ENCODE measurements at regions not wholly inside any gene's neighbourhood (a gene's known extent, or its start where the extent isn't known, plus 50 kb on each side); places are given as distances from the start of the nearest gene placed in this dataset.
"Not testable (repeated sequence)": the region's sequence is repeated elsewhere in the genome, so short reads cannot be mapped to it uniquely, and the experiment has no call there.

DNA sequence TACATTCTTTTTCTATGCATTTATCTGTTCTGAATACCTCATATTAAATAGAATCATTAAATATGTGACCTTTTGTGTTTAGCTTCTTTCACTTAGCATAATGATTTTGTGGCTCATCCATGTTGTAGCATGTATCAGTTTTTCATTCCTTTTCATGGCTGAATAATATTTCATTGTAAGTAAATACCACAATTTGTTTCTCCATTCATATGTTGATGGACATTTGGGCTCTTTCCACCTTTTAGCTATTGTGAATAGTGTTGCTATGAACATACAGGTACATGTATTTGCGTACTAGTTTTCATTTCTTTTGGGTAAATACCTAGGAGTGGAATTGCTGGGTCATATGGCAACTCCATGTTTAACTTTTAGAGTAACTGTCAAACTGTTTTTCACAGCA lies 85.1 kb downstream of the GNL3L start:
- Mint-ChIP-seq H3K4me3 (no peak overlapping the region), H3K9me3 (peaks cover 8% of the 10 kb centered on the region), H3K36me3 (peaks cover 23% of the 10 kb centered on the region), H3K4me1 (no peaks in the 10 kb centered on the region), H3K27me3 (no peaks in the 10 kb centered on the region), H3K27ac (no peak overlapping the region)
- no peak for DNase-seq (ENCODE audit: low spot score in 2 of 2)
- ATAC-seq (ENCODE audit: low read depth) = no peak

- DNase-seq (ENCODE audit: low spot score in 2 of 2) = no peak
Observed at GRCh38 chrX:54633641-54634040, 103.6 kb downstream of the GNL3L start.

GRCh38 chrX:54639018-54639345 lies 109.0 kb downstream of the GNL3L start:
- H3K9me3 Mint-ChIP-seq = peaks cover 3% of the 10 kb centered on the region
- no peaks in the 10 kb centered on the region for H3K27me3 Mint-ChIP-seq
- H3K4me1 Mint-ChIP-seq = peaks cover 3% of the 10 kb centered on the region
- peak overlapping the region; percentile 99 for H3K27ac Mint-ChIP-seq
- no peak for DNase-seq (ENCODE audit: low spot score in 2 of 2)
- peaks cover 9% of the 10 kb centered on the region for H3K36me3 Mint-ChIP-seq
- H3K4me3 Mint-ChIP-seq = peak overlapping the region; percentile 82
- ATAC-seq (ENCODE audit: low read depth) = no peak

More at GRCh38 chrX:54633641-54634040, 103.6 kb downstream of the GNL3L start:
- H3K27ac Mint-ChIP-seq = no peak overlapping the region
- H3K4me3 Mint-ChIP-seq = no peak overlapping the region
- H3K4me1 Mint-ChIP-seq = peaks cover 3% of the 10 kb centered on the region
- ATAC-seq (ENCODE audit: low read depth) = no peak
- H3K36me3 Mint-ChIP-seq = peaks cover 18% of the 10 kb centered on the region
- no peaks in the 10 kb centered on the region for H3K27me3 Mint-ChIP-seq
- peaks cover 12% of the 10 kb centered on the region for H3K9me3 Mint-ChIP-seq

GRCh38 chrX:54639346-54640102 lies 109.5 kb downstream of the GNL3L start:
- peak overlapping the region; percentile 82 for H3K4me3 Mint-ChIP-seq
- H3K36me3 Mint-ChIP-seq = peaks cover 9% of the 10 kb centered on the region
- H3K4me1 Mint-ChIP-seq = peaks cover 3% of the 10 kb centered on the region
- DNase-seq (ENCODE audit: low spot score in 2 of 2) (peak; percentile 68 to 83), ATAC-seq (ENCODE audit: low read depth) (peak; percentile 85)
- H3K27ac Mint-ChIP-seq = peak overlapping the region; percentile 99
- no peaks in the 10 kb centered on the region for H3K27me3 Mint-ChIP-seq
- peaks cover 3% of the 10 kb centered on the region for H3K9me3 Mint-ChIP-seq

DNA sequence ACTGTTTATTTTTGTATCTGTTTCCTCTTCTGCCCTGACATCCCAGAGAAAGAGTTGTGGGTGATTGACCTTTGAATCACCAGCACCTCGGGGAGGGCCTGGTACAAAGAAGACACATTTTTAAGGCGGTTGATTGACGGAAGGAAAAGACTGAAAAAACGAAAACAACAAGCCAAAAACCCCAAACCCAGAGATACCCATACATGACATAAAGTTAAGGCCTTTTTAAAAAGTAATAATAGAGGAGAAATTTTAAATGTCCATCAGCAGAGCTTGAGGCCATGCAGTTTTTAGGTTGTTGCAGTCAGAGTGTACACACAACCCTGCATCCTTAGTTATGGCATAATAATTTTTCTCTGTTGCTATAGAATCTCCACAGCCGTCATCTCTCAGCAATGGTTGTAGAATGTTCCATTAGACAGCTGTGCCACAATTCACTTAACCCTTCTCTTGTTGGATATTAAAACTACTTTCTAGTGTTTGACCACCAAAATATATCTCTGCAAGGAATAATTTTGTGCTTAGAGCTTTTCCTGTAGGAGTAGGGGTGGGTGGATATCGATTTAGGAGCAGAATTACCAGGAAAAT lies 110.2 kb downstream of the GNL3L start:
- no peaks in the 10 kb centered on the region for H3K27me3 Mint-ChIP-seq

DNA sequence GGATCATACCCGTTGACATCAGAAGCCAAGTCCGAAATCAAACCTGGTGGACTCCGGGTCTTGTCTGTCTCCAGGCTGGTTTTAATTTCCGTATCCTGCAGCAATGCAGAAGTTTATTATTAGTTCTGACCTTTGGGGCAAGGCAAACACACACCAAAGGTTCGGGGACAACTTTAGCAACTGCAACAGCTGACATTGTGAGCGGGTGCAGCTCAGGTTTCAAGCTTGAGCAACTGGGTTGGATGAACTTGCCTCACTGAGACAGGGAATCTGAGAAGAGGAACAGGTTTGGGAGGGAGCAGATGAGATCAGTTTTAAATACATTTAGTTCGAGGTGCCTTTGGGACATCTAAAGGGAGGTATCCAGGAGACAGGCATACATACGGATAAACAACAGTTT lies 110.7 kb downstream of the GNL3L start:
- Mint-ChIP-seq H3K4me3 (no peak overlapping the region), H3K27me3 (no peaks in the 10 kb centered on the region), H3K9me3 (peaks cover 2% of the 10 kb centered on the region), H3K27ac (peak overlapping the region; percentile 99), H3K36me3 (peaks cover 2% of the 10 kb centered on the region), H3K4me1 (peaks cover 3% of the 10 kb centered on the region)
- no peak for DNase-seq (ENCODE audit: low spot score in 2 of 2)
- ATAC-seq (ENCODE audit: low read depth) = no peak

More for the DNA sequence above, 110.2 kb downstream of the GNL3L start:
- DNase-seq (ENCODE audit: low spot score in 2 of 2) (no peak), ATAC-seq (ENCODE audit: low read depth) (no peak)
- peak overlapping the region; percentile 99 for H3K27ac Mint-ChIP-seq
- H3K9me3 Mint-ChIP-seq = peaks cover 3% of the 10 kb centered on the region
- peaks cover 6% of the 10 kb centered on the region for H3K36me3 Mint-ChIP-seq
- H3K4me1 Mint-ChIP-seq = peaks cover 3% of the 10 kb centered on the region
- peak overlapping the region; percentile 82 for H3K4me3 Mint-ChIP-seq

DNA sequence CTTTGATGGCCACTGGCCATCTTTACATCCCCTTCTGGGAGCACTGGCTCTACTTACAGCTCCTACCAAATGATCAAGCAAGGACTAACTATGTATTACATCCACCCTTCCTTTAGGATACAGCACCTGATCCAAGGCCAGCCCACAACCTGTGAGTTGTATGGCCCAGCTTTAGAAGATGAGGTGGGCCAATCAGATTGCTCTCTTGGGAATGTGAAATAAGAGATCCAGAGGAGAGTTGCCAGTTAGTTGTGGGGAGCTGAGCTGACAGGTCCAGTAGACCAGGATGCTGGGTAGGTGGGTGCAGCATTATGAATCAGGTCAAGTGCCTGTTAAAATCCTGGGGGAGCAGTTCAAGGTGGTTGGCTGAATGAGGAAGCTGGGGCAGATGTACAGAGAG lies 111.5 kb downstream of the GNL3L start:
- H3K27ac Mint-ChIP-seq = no peak overlapping the region
- no peaks in the 10 kb centered on the region for H3K36me3 Mint-ChIP-seq
- H3K27me3 Mint-ChIP-seq = no peaks in the 10 kb centered on the region
- no peak overlapping the region for H3K4me3 Mint-ChIP-seq
- DNase-seq (ENCODE audit: low spot score in 2 of 2) = no peak
- no peak for ATAC-seq (ENCODE audit: low read depth)
- H3K4me1 Mint-ChIP-seq = no peaks in the 10 kb centered on the region
- H3K9me3 Mint-ChIP-seq = no peaks in the 10 kb centered on the region

DNA sequence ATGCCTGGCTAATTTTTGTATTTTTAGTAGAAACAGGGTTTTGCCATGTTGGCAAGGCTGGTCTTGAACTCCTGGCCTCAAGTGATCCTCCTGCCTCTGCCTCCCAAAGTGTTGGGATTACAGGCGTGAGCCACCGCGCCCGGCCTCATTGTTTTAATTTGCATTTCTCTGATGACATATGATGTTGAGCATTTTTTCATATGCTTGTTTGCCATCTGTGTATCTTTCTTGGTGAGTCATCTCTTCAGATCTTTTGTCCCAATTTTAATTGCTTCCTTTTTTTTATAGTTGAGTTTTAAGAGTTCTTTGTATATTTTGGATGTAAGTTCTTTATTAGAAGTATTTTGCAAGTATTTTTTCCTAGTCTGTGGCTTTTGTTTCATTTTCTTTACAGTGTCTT lies 117.6 kb downstream of the GNL3L start:
- H3K27me3 Mint-ChIP-seq; H3K4me3 Mint-ChIP-seq; ATAC-seq (ENCODE audit: low read depth); H3K27ac Mint-ChIP-seq; H3K4me1 Mint-ChIP-seq; H3K36me3 Mint-ChIP-seq; DNase-seq (ENCODE audit: low spot score in 2 of 2); H3K9me3 Mint-ChIP-seq: not testable (repeated sequence)

DNA sequence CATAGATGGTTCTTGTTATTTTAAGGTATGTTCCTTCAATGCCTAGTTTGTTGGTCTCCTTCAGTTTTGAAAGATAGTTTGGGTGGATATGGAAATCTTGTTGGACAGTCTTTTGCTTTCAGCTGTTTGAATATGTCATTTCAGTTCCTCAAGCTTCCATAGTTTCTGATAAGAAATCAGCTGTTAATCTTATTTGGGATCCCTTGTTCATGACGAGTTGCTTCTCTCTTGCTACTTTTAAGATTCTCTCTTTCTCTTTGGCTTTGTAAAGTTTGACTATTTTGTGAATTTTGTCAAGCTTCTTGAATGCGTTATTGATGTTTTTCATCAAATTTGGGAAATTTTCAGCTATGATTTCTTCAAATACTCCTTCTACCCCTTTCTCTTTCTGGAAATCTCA lies 129.5 kb downstream of the GNL3L start:
- no peaks in the 10 kb centered on the region for H3K27me3 Mint-ChIP-seq
- H3K9me3 Mint-ChIP-seq = peaks cover 5% of the 10 kb centered on the region
- H3K4me3 Mint-ChIP-seq = no peak overlapping the region
- H3K4me1 Mint-ChIP-seq = no peaks in the 10 kb centered on the region
- H3K27ac Mint-ChIP-seq = no peak overlapping the region
- ATAC-seq (ENCODE audit: low read depth) (no peak), DNase-seq (ENCODE audit: low spot score in 2 of 2) (no peak)
- peaks cover 3% of the 10 kb centered on the region for H3K36me3 Mint-ChIP-seq

DNA sequence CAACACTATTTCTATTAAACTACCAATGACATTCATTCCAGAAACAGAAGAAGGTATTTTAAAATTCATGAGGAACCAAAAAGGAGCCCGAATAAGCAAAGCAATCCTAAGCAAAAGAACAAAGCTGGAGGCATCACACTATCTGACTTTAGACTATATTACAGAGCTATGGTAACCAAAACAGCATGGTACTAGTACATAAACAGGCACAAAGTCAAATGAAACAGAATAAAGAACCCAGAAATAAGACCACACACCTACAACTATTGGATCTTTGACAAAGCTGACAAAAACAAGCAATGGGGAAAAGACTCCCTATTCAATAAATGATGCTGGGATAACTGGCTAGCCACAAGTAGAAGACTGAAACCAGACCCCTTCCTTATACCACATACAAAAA lies 122.3 kb downstream of the ITIH6 start:
- peaks cover 2% of the 10 kb centered on the region for H3K36me3 Mint-ChIP-seq

GRCh38 chrX:54695231-54695630 lies 102.8 kb downstream of the ITIH6 start:
- ATAC-seq (ENCODE audit: low read depth) = no peak
- H3K4me3 Mint-ChIP-seq = no peak overlapping the region

More for the DNA sequence above, 122.3 kb downstream of the ITIH6 start:
- peaks cover 8% of the 10 kb centered on the region for H3K9me3 Mint-ChIP-seq
- H3K4me1 Mint-ChIP-seq = no peaks in the 10 kb centered on the region
- no peak overlapping the region for H3K4me3 Mint-ChIP-seq
- ATAC-seq (ENCODE audit: low read depth) = no peak
- DNase-seq (ENCODE audit: low spot score in 2 of 2) = no peak
- H3K27me3 Mint-ChIP-seq = no peaks in the 10 kb centered on the region
- H3K27ac Mint-ChIP-seq = no peak overlapping the region

DNA sequence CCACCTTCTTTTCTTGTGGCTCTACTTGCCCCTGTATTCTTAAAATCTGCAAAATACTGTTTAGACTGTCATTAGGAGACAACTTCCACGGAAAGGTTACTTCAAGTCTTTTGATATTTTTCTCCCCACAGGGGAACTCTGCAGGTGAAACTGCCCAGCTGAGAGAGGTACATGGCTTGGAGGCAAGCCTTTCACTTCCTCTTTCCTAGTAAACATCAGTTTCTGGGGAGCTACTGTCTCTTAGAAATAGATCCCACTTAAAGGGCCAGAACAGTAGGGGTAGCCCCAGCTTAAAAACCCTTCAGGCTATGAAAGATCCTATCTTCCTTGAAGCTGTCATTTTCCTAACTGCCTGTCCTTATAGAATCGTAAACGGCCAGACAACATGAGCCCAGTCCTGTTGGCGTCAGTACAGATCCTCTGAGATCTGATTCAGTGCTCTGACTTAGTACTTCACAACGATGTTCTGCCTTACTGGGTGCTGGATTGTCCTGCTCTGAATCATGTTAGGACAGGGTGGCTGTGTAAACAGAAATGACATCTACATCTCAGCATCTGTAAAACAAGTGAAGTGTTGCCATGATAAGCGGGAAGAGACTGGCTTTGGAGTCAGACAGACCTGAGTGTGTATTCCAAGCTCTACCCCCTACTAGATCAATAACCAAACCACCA lies 102.1 kb downstream of the ITIH6 start:
- H3K36me3 Mint-ChIP-seq = no peaks in the 10 kb centered on the region
- H3K27ac Mint-ChIP-seq = peak overlapping the region; percentile 24
- peak; percentile 99 for ATAC-seq (ENCODE audit: low read depth)
- H3K4me1 Mint-ChIP-seq = peaks cover 6% of the 10 kb centered on the region
- H3K27me3 Mint-ChIP-seq = no peaks in the 10 kb centered on the region
- no peaks in the 10 kb centered on the region for H3K9me3 Mint-ChIP-seq
- peak overlapping the region; percentile 32 for H3K4me3 Mint-ChIP-seq
- peak in 1 of 2 donors; percentile 14 for DNase-seq (ENCODE audit: low spot score in 2 of 2)

More at GRCh38 chrX:54695231-54695630, 102.8 kb downstream of the ITIH6 start:
- H3K4me1 Mint-ChIP-seq = peaks cover 6% of the 10 kb centered on the region
- DNase-seq (ENCODE audit: low spot score in 2 of 2) = no peak
- H3K9me3 Mint-ChIP-seq = peaks cover 3% of the 10 kb centered on the region
- H3K27ac Mint-ChIP-seq = no peak overlapping the region
- peaks cover 2% of the 10 kb centered on the region for H3K36me3 Mint-ChIP-seq
- H3K27me3 Mint-ChIP-seq = peaks cover 2% of the 10 kb centered on the region
